T-helper 1 cell treated with Interleukin-12 subunit alpha and Interleukin-12 subunit beta and Interleukin-4 antibody, amounts not matched to agents 30 μg/mL and 1 μg/mL, for 36 hours (primary cell): ENCODE measurements at regions not wholly inside any gene's neighbourhood (a gene's known extent, or its start where the extent isn't known, plus 50 kb on each side); places are given as distances from the start of the nearest gene placed in this dataset.
"Not testable (repeated sequence)": the region's sequence is repeated elsewhere in the genome, so short reads cannot be mapped to it uniquely, and the experiment has no call there.

ENCODE experiments used
- H3K27ac Mint-ChIP-seq: one replicate; pipeline ENCODE4 v1.8.0; 2021; ENCODE audit warnings: mild to moderate bottlenecking, mixed read lengths
- H3K27me3 Mint-ChIP-seq: one replicate; pipeline ENCODE4 v1.8.0; 2021; ENCODE audit warnings: low read depth, mixed read lengths
- H3K36me3 Mint-ChIP-seq: one replicate; pipeline ENCODE4 v1.8.0; 2021; ENCODE audit warnings: low read depth, mixed read lengths
- H3K4me1 Mint-ChIP-seq: one replicate; pipeline ENCODE4 v1.8.0; 2021; ENCODE audit warnings: low read depth, mixed read lengths
- H3K4me3 Mint-ChIP-seq: one replicate; pipeline ENCODE4 v1.8.0; 2021; ENCODE audit warnings: mild to moderate bottlenecking, moderate library complexity, mixed read lengths
- H3K9me3 Mint-ChIP-seq: one replicate; pipeline ENCODE4 v1.8.0; 2021; ENCODE audit warnings: mixed read lengths

GRCh38 chr13:50168786-50169185 is 153.5 kb downstream of the KCNRG start:
- peaks cover under 1% of the 10 kb centered on the region for H3K9me3 Mint-ChIP-seq
- peaks cover 47% of the 10 kb centered on the region for H3K27me3 Mint-ChIP-seq
- no peak overlapping the region for H3K4me3 Mint-ChIP-seq
- no peaks in the 10 kb centered on the region for H3K36me3 Mint-ChIP-seq
- H3K27ac Mint-ChIP-seq = no peak overlapping the region
- H3K4me1 Mint-ChIP-seq = peaks cover 5% of the 10 kb centered on the region

GRCh38 chr13:50170447-50171037 is 155.3 kb downstream of the KCNRG start:
- H3K9me3 Mint-ChIP-seq = no peaks in the 10 kb centered on the region
- H3K27me3 Mint-ChIP-seq = peaks cover 57% of the 10 kb centered on the region
- H3K4me3 Mint-ChIP-seq = no peak overlapping the region
- no peaks in the 10 kb centered on the region for H3K36me3 Mint-ChIP-seq
- no peak overlapping the region for H3K27ac Mint-ChIP-seq
- peaks cover 5% of the 10 kb centered on the region for H3K4me1 Mint-ChIP-seq

- Mint-ChIP-seq H3K27me3 (peaks cover 56% of the 10 kb centered on the region), H3K36me3 (no peaks in the 10 kb centered on the region), H3K4me1 (peaks cover 5% of the 10 kb centered on the region), H3K4me3 (no peak overlapping the region), H3K9me3 (no peaks in the 10 kb centered on the region), H3K27ac (no peak overlapping the region)
Measured at GRCh38 chr13:50171590-50172282, 156.5 kb downstream of the KCNRG start.

- H3K27ac Mint-ChIP-seq, H3K36me3 Mint-ChIP-seq, H3K4me1 Mint-ChIP-seq, H3K4me3 Mint-ChIP-seq, H3K9me3 Mint-ChIP-seq: not testable (repeated sequence)
- peaks cover 54% of the 10 kb centered on the region for H3K27me3 Mint-ChIP-seq
Measured at GRCh38 chr13:50173045-50173444, 157.8 kb downstream of the KCNRG start.

GRCh38 chr13:50174630-50175029 is 159.4 kb downstream of the KCNRG start:
- no peaks in the 10 kb centered on the region for H3K9me3 Mint-ChIP-seq
- H3K4me3 Mint-ChIP-seq = no peak overlapping the region
- no peaks in the 10 kb centered on the region for H3K36me3 Mint-ChIP-seq
- peaks cover 44% of the 10 kb centered on the region for H3K27me3 Mint-ChIP-seq
- H3K27ac Mint-ChIP-seq = no peak overlapping the region
- H3K4me1 Mint-ChIP-seq = no peaks in the 10 kb centered on the region

- Mint-ChIP-seq H3K4me3 (no peak overlapping the region), H3K9me3 (no peaks in the 10 kb centered on the region), H3K27ac (no peak overlapping the region), H3K36me3 (no peaks in the 10 kb centered on the region), H3K27me3 (peaks cover 17% of the 10 kb centered on the region), H3K4me1 (no peaks in the 10 kb centered on the region)
Measured at GRCh38 chr13:50179977-50180376, 164.7 kb downstream of the KCNRG start.

GRCh38 chr13:50185769-50186763 is 170.8 kb downstream of the KCNRG start:
- not testable (repeated sequence) for H3K4me3 Mint-ChIP-seq, H3K9me3 Mint-ChIP-seq, H3K36me3 Mint-ChIP-seq, H3K27ac Mint-ChIP-seq, H3K4me1 Mint-ChIP-seq
- H3K27me3 Mint-ChIP-seq = peaks cover 38% of the 10 kb centered on the region

GRCh38 chr13:50187352-50188029 is 172.2 kb downstream of the KCNRG start:
- Mint-ChIP-seq H3K9me3 (peaks cover 5% of the 10 kb centered on the region), H3K4me1 (peaks cover 4% of the 10 kb centered on the region), H3K27ac (no peak overlapping the region), H3K36me3 (no peaks in the 10 kb centered on the region), H3K4me3 (no peak overlapping the region), H3K27me3 (peaks cover 52% of the 10 kb centered on the region)

GRCh38 chr13:50188696-50189095 is 173.5 kb downstream of the KCNRG start:
- Mint-ChIP-seq H3K36me3 (no peaks in the 10 kb centered on the region), H3K27me3 (peaks cover 60% of the 10 kb centered on the region), H3K4me3 (no peak overlapping the region), H3K9me3 (peaks cover 5% of the 10 kb centered on the region), H3K27ac (no peak overlapping the region), H3K4me1 (peaks cover 5% of the 10 kb centered on the region)

- no peak overlapping the region for H3K4me3 Mint-ChIP-seq
- H3K36me3 Mint-ChIP-seq = no peaks in the 10 kb centered on the region
- H3K27me3 Mint-ChIP-seq = peaks cover 67% of the 10 kb centered on the region
Measured at GRCh38 chr13:50189450-50189849, 174.2 kb downstream of the KCNRG start.

GRCh38 chr13:50191004-50191403 is 175.8 kb downstream of the KCNRG start:
- no peak overlapping the region for H3K4me3 Mint-ChIP-seq
- no peaks in the 10 kb centered on the region for H3K36me3 Mint-ChIP-seq
- H3K27me3 Mint-ChIP-seq = peaks cover 72% of the 10 kb centered on the region
- H3K27ac Mint-ChIP-seq = no peak overlapping the region
- peaks cover 5% of the 10 kb centered on the region for H3K4me1 Mint-ChIP-seq
- H3K9me3 Mint-ChIP-seq = peaks cover 5% of the 10 kb centered on the region

More at GRCh38 chr13:50189450-50189849, 174.2 kb downstream of the KCNRG start:
- Mint-ChIP-seq H3K4me1 (peaks cover 5% of the 10 kb centered on the region), H3K27ac (no peak overlapping the region), H3K9me3 (peaks cover 5% of the 10 kb centered on the region)

GRCh38 chr13:50192272-50192813 is 177.1 kb downstream of the KCNRG start:
- peaks cover 72% of the 10 kb centered on the region for H3K27me3 Mint-ChIP-seq
- peaks cover 1% of the 10 kb centered on the region for H3K36me3 Mint-ChIP-seq
- H3K4me1 Mint-ChIP-seq = peaks cover 5% of the 10 kb centered on the region
- H3K9me3 Mint-ChIP-seq = no peaks in the 10 kb centered on the region
- no peak overlapping the region for H3K27ac Mint-ChIP-seq
- no peak overlapping the region for H3K4me3 Mint-ChIP-seq

GRCh38 chr13:50195045-50195444 is 179.8 kb downstream of the KCNRG start:
- Mint-ChIP-seq H3K9me3 (no peaks in the 10 kb centered on the region), H3K4me1 (peaks cover 1% of the 10 kb centered on the region), H3K4me3 (no peak overlapping the region), H3K27ac (no peak overlapping the region), H3K36me3 (peaks cover 1% of the 10 kb centered on the region), H3K27me3 (peaks cover 65% of the 10 kb centered on the region)

- Mint-ChIP-seq H3K27me3 (peaks cover 64% of the 10 kb centered on the region), H3K36me3 (peaks cover 1% of the 10 kb centered on the region), H3K4me1 (peaks cover 1% of the 10 kb centered on the region), H3K27ac (no peak overlapping the region), H3K4me3 (no peak overlapping the region), H3K9me3 (no peaks in the 10 kb centered on the region)
Measured at GRCh38 chr13:50196118-50196517, 180.9 kb downstream of the KCNRG start.
